GM12892 (cell line): ENCODE measurements at regions not wholly inside any gene's neighbourhood (a gene's known extent, or its start where the extent isn't known, plus 50 kb on each side); places are given as distances from the start of the nearest gene placed in this dataset.

Experiments
- POLR2A ChIP-seq: IDR thresholded peaks from 2 replicates; pipeline ENCODE4 v1.6.1; 2011; ENCODE audit warnings: low read depth, low read length, control low read depth
- POLR2AphosphoS5 ChIP-seq: IDR thresholded peaks from 2 replicates; pipeline ENCODE4 v1.6.1; 2011; ENCODE audit warnings: low read depth, low read length, control low read depth
- TAF1 ChIP-seq: IDR thresholded peaks from 2 replicates; pipeline ENCODE4 v1.6.1; 2011; ENCODE audit warnings: low read depth, mild to moderate bottlenecking, control low read depth, low read length, borderline replicate concordance

- no peak for TF ChIP-seq POLR2AphosphoS5
- TF ChIP-seq POLR2A = no peak
- no peak for TF ChIP-seq TAF1
Observed at GRCh38 chr9:21683484-21684175, 118.8 kb upstream of the MTAP start.
